ENCODE measurements at regions not wholly inside any gene's neighbourhood (a gene's known extent, or its start where the extent isn't known, plus 50 kb on each side); places are given as distances from the start of the nearest gene placed in this dataset.
"Not testable (repeated sequence)": the region's sequence is repeated elsewhere in the genome, so short reads cannot be mapped to it uniquely, and the experiment has no call there.

DNA sequence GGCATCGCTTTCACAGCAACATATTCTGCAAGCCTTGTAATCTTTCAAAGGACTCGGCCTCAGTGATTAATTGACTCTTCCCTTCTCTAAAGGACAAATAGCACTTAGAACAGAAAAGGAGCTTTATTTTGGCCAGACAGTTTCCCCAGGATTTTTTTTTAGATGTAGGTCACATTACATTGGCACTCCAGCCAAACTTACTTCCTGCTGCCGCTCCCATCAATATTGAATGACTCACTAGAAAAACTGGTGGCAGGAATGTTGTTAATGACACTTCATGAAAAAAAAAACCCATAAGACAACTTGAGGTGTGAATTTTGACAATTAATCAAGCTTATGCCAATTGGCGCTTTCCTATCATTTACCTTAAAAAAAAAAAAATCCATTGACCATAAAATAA, 432.6 kb downstream of the TOX3 start:
- Mint-ChIP-seq H3K4me3 (no peak overlapping the region), H3K27me3 (no peaks in the 10 kb centered on the region), H3K4me1 (no peaks in the 10 kb centered on the region), H3K36me3 (ENCODE audit: insufficient read depth) (no peaks in the 10 kb centered on the region), H3K27ac (ENCODE audit: low read depth) (no peak overlapping the region), H3K9me3 (peaks cover 23% of the 10 kb centered on the region)
- no peak for DNase-seq (ENCODE audit: low spot score in 2 of 2)
- ATAC-seq (replicated peaks; ENCODE audit: extremely low read depth, poor library complexity, severe bottlenecking): no peak

GRCh38 chr16:52113533-52114183, 433.3 kb downstream of the TOX3 start:
- no peaks in the 10 kb centered on the region for H3K4me1 Mint-ChIP-seq
- H3K4me3 Mint-ChIP-seq: no peak overlapping the region
- no peak overlapping the region for H3K27ac Mint-ChIP-seq (ENCODE audit: low read depth)
- H3K9me3 Mint-ChIP-seq: peaks cover 19% of the 10 kb centered on the region
- ATAC-seq (replicated peaks; ENCODE audit: extremely low read depth, poor library complexity, severe bottlenecking): no peak
- H3K27me3 Mint-ChIP-seq: no peaks in the 10 kb centered on the region
- H3K36me3 Mint-ChIP-seq (ENCODE audit: insufficient read depth): no peaks in the 10 kb centered on the region
- DNase-seq (ENCODE audit: low spot score in 2 of 2): no peak

GRCh38 chr16:52104993-52105392, 441.9 kb downstream of the TOX3 start:
- H3K36me3 Mint-ChIP-seq (ENCODE audit: insufficient read depth); DNase-seq (ENCODE audit: low spot score in 2 of 2); H3K4me1 Mint-ChIP-seq; H3K9me3 Mint-ChIP-seq; ATAC-seq (replicated peaks; ENCODE audit: extremely low read depth, poor library complexity, severe bottlenecking); H3K27ac Mint-ChIP-seq (ENCODE audit: low read depth); H3K27me3 Mint-ChIP-seq; H3K4me3 Mint-ChIP-seq: not testable (repeated sequence)

- Mint-ChIP-seq H3K9me3 (peaks cover 6% of the 10 kb centered on the region), H3K4me3 (no peak overlapping the region), H3K4me1 (no peaks in the 10 kb centered on the region), H3K27ac (ENCODE audit: low read depth) (no peak overlapping the region), H3K36me3 (ENCODE audit: insufficient read depth) (peaks cover 2% of the 10 kb centered on the region), H3K27me3 (no peaks in the 10 kb centered on the region)
- ATAC-seq (replicated peaks; ENCODE audit: extremely low read depth, poor library complexity, severe bottlenecking) (no peak), DNase-seq (ENCODE audit: low spot score in 2 of 2) (no peak)
Measured at GRCh38 chr16:52103791-52104190, 443.2 kb downstream of the TOX3 start.

DNA sequence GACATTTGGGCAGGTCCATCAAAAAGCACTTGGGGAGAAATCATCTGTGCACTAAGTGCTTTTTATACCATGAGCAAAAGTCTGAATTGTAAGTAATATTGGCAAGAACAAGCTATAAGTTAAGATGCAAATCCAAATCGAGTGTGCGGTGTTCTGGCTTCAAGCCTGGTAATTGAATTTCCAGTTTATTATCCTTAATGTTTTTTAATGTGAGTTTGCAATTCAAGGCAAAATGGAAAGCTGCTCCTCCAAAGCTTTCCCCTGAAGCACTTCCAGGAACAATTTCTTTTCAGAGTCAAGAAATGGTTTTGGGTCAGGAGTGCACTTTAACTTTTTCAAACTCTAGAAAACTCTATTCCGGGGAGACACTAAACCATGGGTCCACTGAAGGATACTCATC, 445.7 kb downstream of the TOX3 start:
- Mint-ChIP-seq H3K4me3 (no peak overlapping the region), H3K27ac (ENCODE audit: low read depth) (no peak overlapping the region), H3K9me3 (peaks cover 6% of the 10 kb centered on the region), H3K36me3 (ENCODE audit: insufficient read depth) (no peaks in the 10 kb centered on the region), H3K4me1 (no peaks in the 10 kb centered on the region), H3K27me3 (no peaks in the 10 kb centered on the region)
- DNase-seq (ENCODE audit: low spot score in 2 of 2) (no peak), ATAC-seq (replicated peaks; ENCODE audit: extremely low read depth, poor library complexity, severe bottlenecking) (no peak)

GRCh38 chr16:52099382-52099781, 447.6 kb downstream of the TOX3 start:
- H3K27ac Mint-ChIP-seq (ENCODE audit: low read depth): no peak overlapping the region
- no peak for ATAC-seq (replicated peaks; ENCODE audit: extremely low read depth, poor library complexity, severe bottlenecking)
- peaks cover 6% of the 10 kb centered on the region for H3K9me3 Mint-ChIP-seq
- DNase-seq (ENCODE audit: low spot score in 2 of 2): no peak
- no peaks in the 10 kb centered on the region for H3K36me3 Mint-ChIP-seq (ENCODE audit: insufficient read depth)
- H3K4me1 Mint-ChIP-seq: no peaks in the 10 kb centered on the region
- H3K27me3 Mint-ChIP-seq: no peaks in the 10 kb centered on the region
- H3K4me3 Mint-ChIP-seq: no peak overlapping the region

- ATAC-seq (replicated peaks; ENCODE audit: extremely low read depth, poor library complexity, severe bottlenecking) (no peak), DNase-seq (ENCODE audit: low spot score in 2 of 2) (no peak)
- Mint-ChIP-seq H3K36me3 (ENCODE audit: insufficient read depth) (no peaks in the 10 kb centered on the region), H3K4me3 (no peak overlapping the region), H3K27me3 (no peaks in the 10 kb centered on the region), H3K4me1 (no peaks in the 10 kb centered on the region), H3K9me3 (peaks cover 6% of the 10 kb centered on the region), H3K27ac (ENCODE audit: low read depth) (no peak overlapping the region)
Measured at GRCh38 chr16:52095471-52095870, 451.5 kb downstream of the TOX3 start.

DNA sequence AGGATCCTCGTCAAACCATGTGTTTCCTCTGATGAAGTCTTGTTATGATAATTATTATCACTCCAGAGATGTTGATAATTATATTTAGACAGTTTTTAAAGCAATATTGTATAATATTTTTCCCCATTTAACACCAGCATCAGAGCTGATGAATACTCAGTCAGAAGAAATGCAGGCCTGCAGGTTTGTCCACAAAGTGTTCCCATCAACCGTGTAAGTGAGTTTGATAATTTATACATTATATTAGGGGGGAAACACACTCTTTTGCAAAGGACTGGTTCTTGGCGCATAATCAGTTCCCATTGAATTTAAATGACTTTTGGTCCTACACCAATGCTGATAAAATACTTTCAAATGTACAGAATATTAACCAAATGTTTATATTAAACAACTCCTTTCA, 454.8 kb downstream of the TOX3 start:
- peaks cover 12% of the 10 kb centered on the region for H3K9me3 Mint-ChIP-seq
- H3K4me3 Mint-ChIP-seq: no peak overlapping the region
- ATAC-seq (replicated peaks; ENCODE audit: extremely low read depth, poor library complexity, severe bottlenecking): no peak
- no peak for DNase-seq (ENCODE audit: low spot score in 2 of 2)
- no peak overlapping the region for H3K27ac Mint-ChIP-seq (ENCODE audit: low read depth)
- no peaks in the 10 kb centered on the region for H3K27me3 Mint-ChIP-seq
- H3K36me3 Mint-ChIP-seq (ENCODE audit: insufficient read depth): no peaks in the 10 kb centered on the region
- no peaks in the 10 kb centered on the region for H3K4me1 Mint-ChIP-seq

- H3K4me1 Mint-ChIP-seq: no peaks in the 10 kb centered on the region
- DNase-seq (ENCODE audit: low spot score in 2 of 2) (no peak), ATAC-seq (replicated peaks; ENCODE audit: extremely low read depth, poor library complexity, severe bottlenecking) (no peak)
- H3K4me3 Mint-ChIP-seq: no peak overlapping the region
- H3K27ac Mint-ChIP-seq (ENCODE audit: low read depth): no peak overlapping the region
- H3K27me3 Mint-ChIP-seq: no peaks in the 10 kb centered on the region
- H3K9me3 Mint-ChIP-seq: peaks cover 12% of the 10 kb centered on the region
- no peaks in the 10 kb centered on the region for H3K36me3 Mint-ChIP-seq (ENCODE audit: insufficient read depth)
Measured at GRCh38 chr16:52090080-52090479, 456.9 kb downstream of the TOX3 start.

DNA sequence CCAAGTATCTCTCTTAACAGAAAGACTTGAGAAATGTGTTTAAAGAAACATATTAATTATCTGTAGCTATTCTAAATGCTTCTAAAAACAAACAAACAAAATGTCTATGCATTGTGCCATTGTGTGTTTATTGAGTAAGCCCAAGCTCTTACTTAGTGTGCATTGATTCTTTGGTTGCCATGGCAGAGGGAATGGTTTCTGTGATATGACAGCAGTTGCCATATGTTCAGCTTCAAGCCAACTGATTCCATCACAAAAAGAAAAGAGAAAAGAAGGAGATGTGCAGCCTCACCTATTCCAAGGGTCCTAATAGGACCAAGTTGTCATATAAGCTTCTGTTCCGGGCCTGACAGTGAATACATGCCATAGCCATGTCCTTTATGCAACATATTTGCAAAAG, 457.5 kb downstream of the TOX3 start:
- no peak for DNase-seq (ENCODE audit: low spot score in 2 of 2)
- Mint-ChIP-seq H3K9me3 (peaks cover 12% of the 10 kb centered on the region), H3K27me3 (no peaks in the 10 kb centered on the region), H3K4me3 (no peak overlapping the region), H3K27ac (ENCODE audit: low read depth) (no peak overlapping the region), H3K36me3 (ENCODE audit: insufficient read depth) (no peaks in the 10 kb centered on the region), H3K4me1 (no peaks in the 10 kb centered on the region)
- ATAC-seq (replicated peaks; ENCODE audit: extremely low read depth, poor library complexity, severe bottlenecking): no peak

- no peaks in the 10 kb centered on the region for H3K36me3 Mint-ChIP-seq (ENCODE audit: insufficient read depth)
- ATAC-seq (replicated peaks; ENCODE audit: extremely low read depth, poor library complexity, severe bottlenecking) (no peak), DNase-seq (ENCODE audit: low spot score in 2 of 2) (no peak)
- H3K4me3 Mint-ChIP-seq: no peak overlapping the region
- H3K27me3 Mint-ChIP-seq: no peaks in the 10 kb centered on the region
- peaks cover 11% of the 10 kb centered on the region for H3K9me3 Mint-ChIP-seq
- no peaks in the 10 kb centered on the region for H3K4me1 Mint-ChIP-seq
- no peak overlapping the region for H3K27ac Mint-ChIP-seq (ENCODE audit: low read depth)
Measured at GRCh38 chr16:52086901-52087300, 460.0 kb downstream of the TOX3 start.

GRCh38 chr16:52078716-52079655, 468.0 kb downstream of the TOX3 start:
- ATAC-seq (replicated peaks; ENCODE audit: extremely low read depth, poor library complexity, severe bottlenecking) (no peak), DNase-seq (ENCODE audit: low spot score in 2 of 2) (no peak)
- peaks cover 6% of the 10 kb centered on the region for H3K9me3 Mint-ChIP-seq
- no peaks in the 10 kb centered on the region for H3K4me1 Mint-ChIP-seq
- no peak overlapping the region for H3K4me3 Mint-ChIP-seq
- no peaks in the 10 kb centered on the region for H3K36me3 Mint-ChIP-seq (ENCODE audit: insufficient read depth)
- no peaks in the 10 kb centered on the region for H3K27me3 Mint-ChIP-seq
- H3K27ac Mint-ChIP-seq (ENCODE audit: low read depth): no peak overlapping the region

GRCh38 chr16:52077607-52078006, 469.3 kb downstream of the TOX3 start:
- ATAC-seq (replicated peaks; ENCODE audit: extremely low read depth, poor library complexity, severe bottlenecking) (no peak), DNase-seq (ENCODE audit: low spot score in 2 of 2) (no peak)
- Mint-ChIP-seq H3K4me1 (no peaks in the 10 kb centered on the region), H3K4me3 (no peak overlapping the region), H3K27ac (ENCODE audit: low read depth) (no peak overlapping the region), H3K27me3 (no peaks in the 10 kb centered on the region), H3K36me3 (ENCODE audit: insufficient read depth) (no peaks in the 10 kb centered on the region), H3K9me3 (peaks cover 6% of the 10 kb centered on the region)

All from central memory CD8-positive, alpha-beta T cell (primary cell).